HEK293T (cell line): ENCODE measurements at regions not wholly inside any gene's neighbourhood (a gene's known extent, or its start where the extent isn't known, plus 50 kb on each side); places are given as distances from the start of the nearest gene placed in this dataset.

Experiments used
- BHLHE40 ChIP-seq: fragments of 450-650 bp; IDR thresholded peaks from 2 replicates; pipeline ENCODE4 v1.6.1; 2016; ENCODE audit warnings: mild to moderate bottlenecking, moderate library complexity, borderline replicate concordance
- ELF4 ChIP-seq: fragments of 450-650 bp; IDR thresholded peaks from 2 replicates; pipeline ENCODE4 v1.6.1; 2017; ENCODE audit warnings: antibody characterized with exemption
- FOXK2 ChIP-seq: fragments of 450-650 bp; IDR thresholded peaks from 2 replicates; pipeline ENCODE4 v1.6.1; 2016; ENCODE audit warnings: mild to moderate bottlenecking
- HDGF ChIP-seq: fragments of 450-650 bp; IDR thresholded peaks from 2 replicates; pipeline ENCODE4 v1.6.1; 2017; ENCODE audit warnings: antibody characterized with exemption, borderline replicate concordance
- NFRKB ChIP-seq: fragments of 450-650 bp; IDR thresholded peaks from 2 replicates; pipeline ENCODE4 v1.6.1; 2016; ENCODE audit warnings: mild to moderate bottlenecking, moderate library complexity
- PKNOX1 ChIP-seq: fragments of 450-650 bp; IDR thresholded peaks from 2 replicates; pipeline ENCODE4 v1.6.1; 2016
- SP1 ChIP-seq: fragments of 450-650 bp; IDR thresholded peaks from 2 replicates; pipeline ENCODE4 v1.6.1; 2017

DNA sequence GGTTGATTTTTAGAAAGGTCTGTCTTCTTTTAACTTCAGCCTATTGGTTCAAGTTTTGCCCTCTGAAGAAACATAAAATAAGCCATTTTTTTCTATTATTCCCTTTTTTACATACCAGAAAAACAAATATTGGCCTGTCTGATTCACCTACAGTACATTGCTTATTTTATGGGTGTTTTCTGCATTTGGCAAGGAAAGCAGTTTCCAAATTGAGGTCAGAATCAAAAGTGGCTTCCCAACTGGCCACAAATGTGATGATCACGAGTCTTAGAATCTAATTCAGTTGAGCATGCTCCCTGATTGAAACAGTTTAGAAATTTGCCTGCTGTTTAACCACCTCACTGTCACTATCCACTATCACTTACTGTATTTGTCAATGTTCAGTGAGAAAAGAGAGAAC lies 106.9 kb upstream of the CHMP2B start:
- TF ChIP-seq FOXK2 (no peak), SP1 (no peak), PKNOX1 (no peak), BHLHE40 (no peak), NFRKB (no peak), ELF4 (no peak), HDGF (no peak)
